K562 (cell line): ENCODE measurements at regions not wholly inside any gene's neighbourhood (a gene's known extent, or its start where the extent isn't known, plus 50 kb on each side); places are given as distances from the start of the nearest gene placed in this dataset.

Experiments
- BCLAF1 ChIP-seq, 2 experiments: fragments of 450-650 bp in 1 of 2; IDR thresholded peaks; 2 replicates each; pipeline ENCODE4 v1.6.1; 2011 to 2017; ENCODE audit warnings: low read depth in 2 of 2, antibody characterized with exemption in 1 of 2, borderline replicate concordance in 1 of 2, low read length in 1 of 2, mild to moderate bottlenecking in 1 of 2, mixed read lengths in 1 of 2; ENCODE audit not compliant: control insufficient read depth in 1 of 2
- CEBPB ChIP-seq: fragments of 450-650 bp; IDR thresholded peaks from 2 replicates; pipeline ENCODE4 v1.6.1; 2016; ENCODE audit warnings: missing genetic modification characterization, missing compliant biosample characterization
- MAFK ChIP-seq: IDR thresholded peaks from 2 replicates; pipeline ENCODE4 v1.6.1; 2011; ENCODE audit warnings: low read length, improper control_type of control experiment
- MAX ChIP-seq: sonication (generic); formaldehyde crosslinking; IDR thresholded peaks from 2 replicates; pipeline ENCODE4 v1.9.0; 2022; ENCODE audit warnings: mild to moderate bottlenecking, missing genetic modification reagents
- PRDM10 ChIP-seq: fragments of 450-650 bp; IDR thresholded peaks from 2 replicates; pipeline ENCODE4 v1.6.1; 2018; ENCODE audit not compliant: partially characterized antibody
- PTBP1 ChIP-seq: fragments of 200-400 bp; formaldehyde crosslinking; IDR thresholded peaks from 2 replicates; pipeline ENCODE4 v1.6.1; 2017; ENCODE audit warnings: low read depth, low read length
- SMAD4 ChIP-seq: fragments of 250-450 bp; sonication (Bioruptor Pico); conservative IDR thresholded peaks from 2 replicates; pipeline ENCODE4 v1.8.0; 2021; ENCODE audit warnings: inconsistent platforms, mild to moderate bottlenecking, moderate library complexity
- TCF3 ChIP-seq: sonication (generic); formaldehyde crosslinking; IDR thresholded peaks from 2 replicates; pipeline ENCODE4 v1.4.0; 2020; ENCODE audit warnings: mild to moderate bottlenecking, missing genetic modification reagents
- ZEB2 ChIP-seq: fragments of 450-650 bp; IDR thresholded peaks from 2 replicates; pipeline ENCODE4 v1.6.1; 2016
- ZNF280B ChIP-seq: fragments of 250-450 bp; sonication (Bioruptor Pico); IDR thresholded peaks from 2 replicates; pipeline ENCODE4 v1.5.1; 2021; ENCODE audit warnings: mild to moderate bottlenecking

GRCh38 chr1:181179987-181180365 lies 91.5 kb downstream of the IER5 start (continued):
- TF ChIP-seq BCLAF1 (IDR thresholded peaks at IDR 0.05; ENCODE audit: borderline replicate concordance in 1 of 2, control insufficient read depth in 1 of 2, low read depth in 2 of 2, low read length in 1 of 2) = no peak
- no peak for TF ChIP-seq ZEB2
- TF ChIP-seq SMAD4 (CRISPR knock-in tag) = no peak
- TF ChIP-seq TCF3 = no peak
- TF ChIP-seq CEBPB (tag) = no peak
- TF ChIP-seq PRDM10 = peak; percentile 56
- no peak for TF ChIP-seq MAX (CRISPR knock-in tag)
- no peak for TF ChIP-seq PTBP1
- 0 out of 2 replicates have a peak, but pooled peaks have one; percentile 3 for TF ChIP-seq MAFK
- no peak for TF ChIP-seq ZNF280B (CRISPR knock-in tag)
